NCI-H524 (cell line): ENCODE measurements at regions not wholly inside any gene's neighbourhood (a gene's known extent, or its start where the extent isn't known, plus 50 kb on each side); places are given as distances from the start of the nearest gene placed in this dataset.

Experiments
- DNase-seq, 2 experiments: peaks; one replicate each; lab custom pipeline; 2025; lab: John Stamatoyannopoulos, UW

- DNase-seq: no peak
These were observed 57.0 kb upstream of the GJB5 start for GRCh38 chr1:34697818-34698217.

- no peak for DNase-seq
These were observed 53.4 kb upstream of the GJB5 start for GRCh38 chr1:34701326-34702060.
